ENCODE measurements at regions not wholly inside any gene's neighbourhood (a gene's known extent, or its start where the extent isn't known, plus 50 kb on each side); places are given as distances from the start of the nearest gene placed in this dataset.

DNA sequence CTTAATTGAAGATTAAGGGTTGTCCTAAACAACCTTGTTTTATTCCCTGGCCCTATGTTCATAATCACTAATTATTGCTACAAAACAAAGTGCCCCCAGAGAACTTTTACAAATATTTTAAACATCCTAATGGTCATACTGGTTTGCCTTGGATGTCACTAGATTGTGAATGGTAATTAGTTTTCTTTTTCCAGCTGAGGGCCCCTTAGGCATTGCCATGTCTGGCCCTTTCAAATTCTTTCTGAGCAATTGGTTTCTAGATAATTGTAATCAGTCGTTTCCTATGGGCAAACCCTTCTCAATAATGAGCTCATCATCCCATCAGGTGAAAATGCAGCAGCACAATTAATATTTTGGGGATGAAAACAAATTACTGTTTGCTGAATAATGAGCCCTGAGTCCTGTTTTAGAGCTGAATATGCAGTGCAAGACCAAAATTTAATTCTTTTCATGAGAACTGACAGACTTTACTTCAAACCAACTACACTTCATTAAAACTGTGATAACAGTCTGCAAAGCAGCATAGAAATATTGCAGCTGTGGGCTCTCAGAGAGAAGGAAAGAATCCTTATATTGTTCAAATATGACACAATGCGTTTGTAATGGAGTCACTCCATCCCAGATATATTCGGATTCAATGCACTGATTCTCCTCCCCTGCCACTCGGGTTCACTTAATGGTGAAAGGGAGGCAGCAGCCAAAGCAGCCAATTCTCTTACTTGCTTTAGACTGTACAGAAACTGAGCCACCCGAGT is 67.7 kb upstream of the ARHGAP5 start:
- Mint-ChIP-seq H3K27me3 (ENCODE audit: unreplicated experiment) (peaks cover 3% of the 10 kb centered on the region), H3K9me3 (ENCODE audit: unreplicated experiment) (no peaks in the 10 kb centered on the region), H3K4me3 (ENCODE audit: unreplicated experiment) (no peak overlapping the region), H3K4me1 (ENCODE audit: unreplicated experiment) (peaks cover 15% of the 10 kb centered on the region), H3K36me3 (ENCODE audit: low read depth, unreplicated experiment) (no peaks in the 10 kb centered on the region), H3K27ac (ENCODE audit: unreplicated experiment) (no peak overlapping the region)
- DNase-seq (ENCODE audit: low spot score), result no peak
- TF ChIP-seq, protein P1, sequence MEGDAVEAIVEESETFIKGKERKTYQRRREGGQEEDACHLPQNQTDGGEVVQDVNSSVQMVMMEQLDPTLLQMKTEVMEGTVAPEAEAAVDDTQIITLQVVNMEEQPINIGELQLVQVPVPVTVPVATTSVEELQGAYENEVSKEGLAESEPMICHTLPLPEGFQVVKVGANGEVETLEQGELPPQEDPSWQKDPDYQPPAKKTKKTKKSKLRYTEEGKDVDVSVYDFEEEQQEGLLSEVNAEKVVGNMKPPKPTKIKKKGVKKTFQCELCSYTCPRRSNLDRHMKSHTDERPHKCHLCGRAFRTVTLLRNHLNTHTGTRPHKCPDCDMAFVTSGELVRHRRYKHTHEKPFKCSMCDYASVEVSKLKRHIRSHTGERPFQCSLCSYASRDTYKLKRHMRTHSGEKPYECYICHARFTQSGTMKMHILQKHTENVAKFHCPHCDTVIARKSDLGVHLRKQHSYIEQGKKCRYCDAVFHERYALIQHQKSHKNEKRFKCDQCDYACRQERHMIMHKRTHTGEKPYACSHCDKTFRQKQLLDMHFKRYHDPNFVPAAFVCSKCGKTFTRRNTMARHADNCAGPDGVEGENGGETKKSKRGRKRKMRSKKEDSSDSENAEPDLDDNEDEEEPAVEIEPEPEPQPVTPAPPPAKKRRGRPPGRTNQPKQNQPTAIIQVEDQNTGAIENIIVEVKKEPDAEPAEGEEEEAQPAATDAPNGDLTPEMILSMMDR (IDR thresholded peaks at IDR 0.05; ENCODE audit: unreplicated experiment), result no peak

DNA sequence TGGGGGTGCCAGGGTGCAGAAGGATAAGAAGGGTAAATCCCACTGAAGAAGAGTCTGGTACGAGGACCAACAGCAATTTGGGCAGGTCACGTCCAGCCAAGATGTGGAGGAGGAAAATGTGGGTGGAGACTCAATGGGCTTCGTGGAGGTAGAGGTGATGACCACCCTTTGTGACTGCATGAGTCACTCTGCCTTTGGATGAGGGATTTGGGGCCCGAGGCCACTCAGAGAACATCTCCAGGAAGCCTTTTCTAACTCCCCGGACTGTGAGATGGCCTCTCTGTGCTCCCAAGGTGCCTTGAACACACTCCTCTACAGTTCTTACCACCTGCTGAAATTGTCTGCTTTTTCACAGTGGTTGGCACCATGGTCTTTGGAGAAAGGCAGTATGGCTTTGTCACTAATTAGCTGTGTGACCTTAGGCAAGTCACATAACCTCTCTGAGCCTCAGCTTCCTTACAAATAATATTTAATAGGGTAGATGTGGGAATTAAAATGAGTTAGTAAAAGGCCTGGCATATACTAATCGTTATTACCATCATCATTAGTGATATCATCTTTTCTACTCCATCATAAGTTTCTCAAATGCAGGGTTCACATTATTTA is 67.0 kb upstream of the ARHGAP5 start:
- Mint-ChIP-seq H3K4me3 (ENCODE audit: unreplicated experiment) (no peak overlapping the region), H3K4me1 (ENCODE audit: unreplicated experiment) (peaks cover 16% of the 10 kb centered on the region), H3K27me3 (ENCODE audit: unreplicated experiment) (peaks cover 3% of the 10 kb centered on the region), H3K36me3 (ENCODE audit: low read depth, unreplicated experiment) (no peaks in the 10 kb centered on the region), H3K27ac (ENCODE audit: unreplicated experiment) (no peak overlapping the region), H3K9me3 (ENCODE audit: unreplicated experiment) (no peaks in the 10 kb centered on the region)
- TF ChIP-seq, protein P1 (IDR thresholded peaks at IDR 0.05; ENCODE audit: unreplicated experiment), result no peak
- no peak for DNase-seq (ENCODE audit: low spot score)

DNA sequence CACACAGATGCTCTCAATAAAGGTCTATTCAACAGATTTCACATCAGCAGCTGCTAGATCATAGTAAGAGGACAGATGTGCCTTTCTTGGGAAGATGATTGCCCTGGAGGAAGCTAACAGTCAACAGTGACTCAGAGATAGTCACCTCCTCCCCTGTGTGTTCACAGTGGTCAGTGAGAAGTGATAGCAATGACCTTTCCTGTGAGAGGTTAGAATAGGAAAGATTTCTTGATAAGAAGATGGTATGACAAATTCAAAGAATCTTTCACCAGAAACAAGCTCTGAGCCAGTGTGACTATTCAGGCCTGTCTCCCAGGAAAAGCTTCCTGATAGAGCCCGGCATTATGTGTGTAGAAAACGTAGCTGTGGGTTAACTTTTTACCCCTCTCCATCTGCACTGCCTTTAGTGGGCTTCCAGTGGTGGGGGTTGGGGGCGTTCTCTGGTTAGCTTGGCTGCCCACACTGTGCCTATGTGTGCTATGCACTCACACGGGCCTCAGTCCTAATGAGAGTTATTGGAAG is 66.4 kb upstream of the ARHGAP5 start:
- H3K4me3 Mint-ChIP-seq (ENCODE audit: unreplicated experiment), result no peak overlapping the region
- H3K27me3 Mint-ChIP-seq (ENCODE audit: unreplicated experiment), result peaks cover 3% of the 10 kb centered on the region
- peaks cover 16% of the 10 kb centered on the region for H3K4me1 Mint-ChIP-seq (ENCODE audit: unreplicated experiment)
- no peak overlapping the region for H3K27ac Mint-ChIP-seq (ENCODE audit: unreplicated experiment)
- no peak for DNase-seq (ENCODE audit: low spot score)
- no peaks in the 10 kb centered on the region for H3K9me3 Mint-ChIP-seq (ENCODE audit: unreplicated experiment)
- TF ChIP-seq, protein P1 (IDR thresholded peaks at IDR 0.05; ENCODE audit: unreplicated experiment), result no peak
- no peaks in the 10 kb centered on the region for H3K36me3 Mint-ChIP-seq (ENCODE audit: low read depth, unreplicated experiment)

DNA sequence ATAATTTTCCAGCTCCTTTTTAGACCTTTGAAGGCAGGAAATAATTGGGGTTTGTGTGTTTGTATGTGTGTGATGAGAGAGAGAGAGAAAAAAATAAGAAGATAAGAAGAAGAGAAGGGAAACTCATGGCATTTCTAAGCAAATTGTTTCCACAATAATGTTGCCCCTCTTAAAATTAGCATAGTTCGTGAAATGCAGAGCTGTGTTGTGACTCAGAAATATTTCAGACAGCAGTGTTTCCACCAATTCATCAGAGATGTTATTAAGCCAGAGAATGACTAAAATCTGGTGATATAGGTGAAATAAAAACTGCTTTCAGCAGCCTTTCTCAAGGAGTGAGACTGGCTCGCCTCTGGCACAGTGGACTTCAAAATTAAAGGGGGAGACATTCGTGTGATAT is 65.9 kb upstream of the ARHGAP5 start:
- H3K4me1 Mint-ChIP-seq (ENCODE audit: unreplicated experiment), result peaks cover 14% of the 10 kb centered on the region
- no peak overlapping the region for H3K4me3 Mint-ChIP-seq (ENCODE audit: unreplicated experiment)
- H3K27ac Mint-ChIP-seq (ENCODE audit: unreplicated experiment), result no peak overlapping the region
- no peaks in the 10 kb centered on the region for H3K36me3 Mint-ChIP-seq (ENCODE audit: low read depth, unreplicated experiment)
- TF ChIP-seq, protein P1 (IDR thresholded peaks at IDR 0.05; ENCODE audit: unreplicated experiment), result no peak
- H3K27me3 Mint-ChIP-seq (ENCODE audit: unreplicated experiment), result peaks cover 3% of the 10 kb centered on the region
- DNase-seq (ENCODE audit: low spot score), result no peak
- H3K9me3 Mint-ChIP-seq (ENCODE audit: unreplicated experiment), result no peaks in the 10 kb centered on the region

DNA sequence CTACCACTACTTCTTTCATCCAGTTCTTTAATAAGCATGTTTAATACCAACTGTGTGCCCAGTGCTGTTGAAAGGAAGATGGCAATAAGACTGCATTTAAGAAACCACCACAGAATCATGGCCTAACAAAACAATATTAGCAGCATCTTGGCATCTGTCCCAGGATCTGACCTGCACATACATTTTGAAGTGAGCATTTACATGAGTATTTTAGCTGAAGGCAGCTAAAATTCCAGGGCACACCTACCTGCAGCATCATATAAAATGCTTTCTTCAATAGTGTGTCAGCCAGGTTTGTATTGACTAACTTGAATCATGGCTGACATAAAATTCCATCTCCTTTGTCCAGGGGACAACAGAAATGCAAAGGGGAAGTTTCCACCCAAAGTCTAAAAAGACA is 65.0 kb upstream of the ARHGAP5 start:
- TF ChIP-seq, protein P1 (IDR thresholded peaks at IDR 0.05; ENCODE audit: unreplicated experiment), result no peak
- no peaks in the 10 kb centered on the region for H3K36me3 Mint-ChIP-seq (ENCODE audit: low read depth, unreplicated experiment)
- H3K4me3 Mint-ChIP-seq (ENCODE audit: unreplicated experiment), result no peak overlapping the region
- H3K4me1 Mint-ChIP-seq (ENCODE audit: unreplicated experiment), result peaks cover 7% of the 10 kb centered on the region
- H3K9me3 Mint-ChIP-seq (ENCODE audit: unreplicated experiment), result no peaks in the 10 kb centered on the region
- peaks cover 1% of the 10 kb centered on the region for H3K27me3 Mint-ChIP-seq (ENCODE audit: unreplicated experiment)
- no peak for DNase-seq (ENCODE audit: low spot score)
- no peak overlapping the region for H3K27ac Mint-ChIP-seq (ENCODE audit: unreplicated experiment)
